ENCODE measurements at regions not wholly inside any gene's neighbourhood (a gene's known extent, or its start where the extent isn't known, plus 50 kb on each side); places are given as distances from the start of the nearest gene placed in this dataset.
"Not testable (repeated sequence)": the region's sequence is repeated elsewhere in the genome, so short reads cannot be mapped to it uniquely, and the experiment has no call there.

- H3K4me3 ChIP-seq (ENCODE audit: low read length); H3F3A ChIP-seq (ENCODE audit: low read length, unreplicated experiment); H3K4me2 ChIP-seq (ENCODE audit: low read length); H3K4me1 ChIP-seq (ENCODE audit: insufficient read depth, low read length); H2AFZ ChIP-seq (ENCODE audit: low read length); H3K27ac ChIP-seq (ENCODE audit: low read length); ATAC-seq; H4K20me1 ChIP-seq (ENCODE audit: low read length); H3K9me3 ChIP-seq (ENCODE audit: low read length); H3K9me2 ChIP-seq (replicated peaks; ENCODE audit: low read length); H3K27me3 ChIP-seq (ENCODE audit: low read length); H3K9ac ChIP-seq (ENCODE audit: low read length); DNase-seq; H3K36me3 ChIP-seq (ENCODE audit: low read depth, low read length); POLR2A ChIA-PET (ENCODE audit: unreplicated experiment); H3K79me2 ChIP-seq (ENCODE audit: low read length); intact Hi-C loops (cut with micrococcal nuclease); BruUV-seq (replicated peaks); CTCF ChIA-PET: not testable (repeated sequence)
Measured at GRCh38 chr10:47670857-47671256, 92.5 kb downstream of the SYT15B start.

GRCh38 chr10:47661955-47662577 is 101.3 kb downstream of the SYT15B start:
- CTCF ChIA-PET; H3K27ac ChIP-seq (ENCODE audit: low read length); H3K9me2 ChIP-seq (replicated peaks; ENCODE audit: low read length); ATAC-seq; intact Hi-C loops (cut with micrococcal nuclease); H3K36me3 ChIP-seq (ENCODE audit: low read depth, low read length); H3F3A ChIP-seq (ENCODE audit: low read length, unreplicated experiment); H3K27me3 ChIP-seq (ENCODE audit: low read length); POLR2A ChIA-PET (ENCODE audit: unreplicated experiment); H4K20me1 ChIP-seq (ENCODE audit: low read length); H3K9ac ChIP-seq (ENCODE audit: low read length); BruUV-seq (replicated peaks); H3K4me1 ChIP-seq (ENCODE audit: insufficient read depth, low read length); H3K4me3 ChIP-seq (ENCODE audit: low read length); H3K79me2 ChIP-seq (ENCODE audit: low read length); DNase-seq; H3K9me3 ChIP-seq (ENCODE audit: low read length); H3K4me2 ChIP-seq (ENCODE audit: low read length); H2AFZ ChIP-seq (ENCODE audit: low read length): not testable (repeated sequence)

- ATAC-seq = peak; percentile 76
- H3K27ac ChIP-seq (ENCODE audit: low read length); H3K4me1 ChIP-seq (ENCODE audit: insufficient read depth, low read length); H3K9me2 ChIP-seq (replicated peaks; ENCODE audit: low read length); H2AFZ ChIP-seq (ENCODE audit: low read length); H3K27me3 ChIP-seq (ENCODE audit: low read length); POLR2A ChIA-PET (ENCODE audit: unreplicated experiment); intact Hi-C loops (cut with micrococcal nuclease); H3K9me3 ChIP-seq (ENCODE audit: low read length); H3K9ac ChIP-seq (ENCODE audit: low read length); DNase-seq; CTCF ChIA-PET; H3K4me2 ChIP-seq (ENCODE audit: low read length); BruUV-seq (replicated peaks); H3F3A ChIP-seq (ENCODE audit: low read length, unreplicated experiment); H3K79me2 ChIP-seq (ENCODE audit: low read length); H3K4me3 ChIP-seq (ENCODE audit: low read length); H3K36me3 ChIP-seq (ENCODE audit: low read depth, low read length); H4K20me1 ChIP-seq (ENCODE audit: low read length): not testable (repeated sequence)
Measured at GRCh38 chr10:47656732-47657131, 106.7 kb downstream of the SYT15B start.

- ATAC-seq = not testable (repeated sequence)
Measured at GRCh38 chr10:47654161-47654560, 109.2 kb downstream of the SYT15B start.

GRCh38 chr10:47648594-47648993 is 114.8 kb downstream of the SYT15B start:
- intact Hi-C loops (cut with micrococcal nuclease) = not testable (repeated sequence)

More at GRCh38 chr10:47654161-47654560, 109.2 kb downstream of the SYT15B start:
- intact Hi-C loops (cut with micrococcal nuclease); H3K4me1 ChIP-seq (ENCODE audit: insufficient read depth, low read length); H3K4me3 ChIP-seq (ENCODE audit: low read length); H3K79me2 ChIP-seq (ENCODE audit: low read length); H3F3A ChIP-seq (ENCODE audit: low read length, unreplicated experiment); H3K27ac ChIP-seq (ENCODE audit: low read length); POLR2A ChIA-PET (ENCODE audit: unreplicated experiment); BruUV-seq (replicated peaks); CTCF ChIA-PET; H3K36me3 ChIP-seq (ENCODE audit: low read depth, low read length); H4K20me1 ChIP-seq (ENCODE audit: low read length); H3K9me3 ChIP-seq (ENCODE audit: low read length); H3K9me2 ChIP-seq (replicated peaks; ENCODE audit: low read length); H3K27me3 ChIP-seq (ENCODE audit: low read length); H2AFZ ChIP-seq (ENCODE audit: low read length); H3K9ac ChIP-seq (ENCODE audit: low read length); DNase-seq; H3K4me2 ChIP-seq (ENCODE audit: low read length): not testable (repeated sequence)

GRCh38 chr10:47647523-47648101 is 115.8 kb downstream of the SYT15B start:
- POLR2A ChIA-PET (ENCODE audit: unreplicated experiment); H3K9me3 ChIP-seq (ENCODE audit: low read length); CTCF ChIA-PET; H3K36me3 ChIP-seq (ENCODE audit: low read depth, low read length); H2AFZ ChIP-seq (ENCODE audit: low read length); intact Hi-C loops (cut with micrococcal nuclease); H3K4me1 ChIP-seq (ENCODE audit: insufficient read depth, low read length); H3K9ac ChIP-seq (ENCODE audit: low read length); H3K9me2 ChIP-seq (replicated peaks; ENCODE audit: low read length); H3K27ac ChIP-seq (ENCODE audit: low read length); H3K4me3 ChIP-seq (ENCODE audit: low read length); H3K4me2 ChIP-seq (ENCODE audit: low read length); H3K27me3 ChIP-seq (ENCODE audit: low read length); H4K20me1 ChIP-seq (ENCODE audit: low read length); BruUV-seq (replicated peaks); H3K79me2 ChIP-seq (ENCODE audit: low read length); H3F3A ChIP-seq (ENCODE audit: low read length, unreplicated experiment); ATAC-seq: not testable (repeated sequence)
- peak; percentile 1 for DNase-seq

More at GRCh38 chr10:47648594-47648993, 114.8 kb downstream of the SYT15B start:
- BruUV-seq (replicated peaks); CTCF ChIA-PET; H3K4me2 ChIP-seq (ENCODE audit: low read length); H3K4me1 ChIP-seq (ENCODE audit: insufficient read depth, low read length); H3F3A ChIP-seq (ENCODE audit: low read length, unreplicated experiment); POLR2A ChIA-PET (ENCODE audit: unreplicated experiment); ATAC-seq; H3K79me2 ChIP-seq (ENCODE audit: low read length); H3K27me3 ChIP-seq (ENCODE audit: low read length); H4K20me1 ChIP-seq (ENCODE audit: low read length); H3K9ac ChIP-seq (ENCODE audit: low read length); H3K27ac ChIP-seq (ENCODE audit: low read length); DNase-seq; H2AFZ ChIP-seq (ENCODE audit: low read length); H3K9me2 ChIP-seq (replicated peaks; ENCODE audit: low read length); H3K4me3 ChIP-seq (ENCODE audit: low read length); H3K9me3 ChIP-seq (ENCODE audit: low read length); H3K36me3 ChIP-seq (ENCODE audit: low read depth, low read length): not testable (repeated sequence)

All from PC-3 (cell line).